B cell (primary cell): ENCODE measurements at regions not wholly inside any gene's neighbourhood (a gene's known extent, or its start where the extent isn't known, plus 50 kb on each side); places are given as distances from the start of the nearest gene placed in this dataset.
"Not testable (repeated sequence)": the region's sequence is repeated elsewhere in the genome, so short reads cannot be mapped to it uniquely, and the experiment has no call there.

Experiments
- ATAC-seq: fragments of 200-7000 bp; cut with Tn5 transposase; one replicate; pipeline ENCODE4 v1.10.0; 2021; ENCODE audit warnings: low read depth, mild to moderate bottlenecking, moderate number of reproducible peaks, moderate library complexity
- CTCF ChIA-PET: fragments of 350-600 bp; sonication (Branson Sonifier 250); formaldehyde crosslinking; loops from one replicate; lab custom pipeline; 2021; ENCODE audit warnings: antibody characterized with exemption, inconsistent platforms; lab: Charles Lee
- POLR2A ChIA-PET: fragments of 350-600 bp; sonication (Branson Sonifier 250); formaldehyde crosslinking; loops from one replicate; lab custom pipeline; 2021; ENCODE audit warnings: antibody characterized with exemption; lab: Charles Lee
- DNase-seq: peaks from one replicate; pipeline ENCODE4 v3.0.0; 2013
- H2AFZ ChIP-seq: 2 replicates; pipeline ENCODE4 v1.6.1; 2012; ENCODE audit warnings: mild to moderate bottlenecking, low read depth, low read length; ENCODE audit not compliant: insufficient read depth, poor library complexity, severe bottlenecking
- H3K27ac ChIP-seq, 2 donors: 1 replicate in 1 of 2; 2 replicates in 1 of 2; pipeline ENCODE4 v1.5.1; 2012 to 2013; ENCODE audit warnings: low read length in 2 of 2, mild to moderate bottlenecking in 2 of 2, moderate library complexity in 1 of 2
- H3K27me3 ChIP-seq, 4 experiments: fragments of 200-600 bp in 1 of 4; sonication (generic) in 1 of 4; replicated peaks in 1 of 4; 1 replicate in 2 of 4; 2 replicates in 2 of 4; pipeline versions ENCODE4 v1.6.1 to v1.7.0; 2013 to 2016; ENCODE audit warnings: low read length in 3 of 4, mild to moderate bottlenecking in 2 of 4, mixed read lengths in 1 of 4, moderate library complexity in 1 of 4; ENCODE audit not compliant: insufficient read depth in 4 of 4, control insufficient read depth in 3 of 4; ENCODE audit errors: control extremely low read depth in 1 of 4
- H3K36me3 ChIP-seq, 2 experiments: replicated peaks in 1 of 2; 1 replicate in 1 of 2; 2 replicates in 1 of 2; pipeline versions ENCODE4 v1.6.1 to v1.7.1; 2013; ENCODE audit warnings: low read length in 1 of 2; ENCODE audit not compliant: insufficient read depth in 2 of 2, control insufficient read depth in 1 of 2; ENCODE audit errors: control extremely low read depth in 1 of 2, extremely low read depth in 1 of 2
- H3K4me1 ChIP-seq, 2 donors: fragments of 200-600 bp in 1 of 2; sonication (generic) in 1 of 2; 1 replicate in 1 of 2; 2 replicates in 1 of 2; pipeline versions ENCODE4 v1.5.1 to v1.6.1; 2013 to 2017; ENCODE audit warnings: low read length in 2 of 2; ENCODE audit not compliant: control insufficient read depth in 2 of 2, insufficient read depth in 2 of 2
- H3K4me2 ChIP-seq: replicated peaks from 2 replicates; pipeline ENCODE3; 2012; ENCODE audit warnings: mild to moderate bottlenecking, low read depth, low read length; ENCODE audit not compliant: poor library complexity, severe bottlenecking
- H3K4me3 ChIP-seq, 5 experiments: fragments of 200-600 bp in 1 of 5; sonication (generic) in 1 of 5; 1 replicate in 3 of 5; 2 replicates in 2 of 5; pipeline versions ENCODE4 v1.5.1 to v1.7.0; 2011 to 2016; ENCODE audit warnings: low read length in 4 of 5, mild to moderate bottlenecking in 4 of 5, low read depth in 2 of 5, control low read depth in 1 of 5, moderate library complexity in 1 of 5; ENCODE audit not compliant: insufficient read depth in 1 of 5; ENCODE audit errors: control extremely low read depth in 1 of 5, extremely low read depth in 1 of 5
- H3K79me2 ChIP-seq: fragments of 200-600 bp; sonication (generic); one replicate; pipeline ENCODE4 v1.6.0; 2016; ENCODE audit warnings: low read length; ENCODE audit not compliant: control insufficient read depth, insufficient read depth
- H3K9ac ChIP-seq: fragments of 200-600 bp; sonication (generic); 2 replicates; pipeline ENCODE4 v1.6.1; 2017; ENCODE audit warnings: mild to moderate bottlenecking, low read length, moderate library complexity
- H3K9me3 ChIP-seq, 3 donors: one replicate each; pipeline versions ENCODE4 v1.6.1 to v1.7.1; 2013; ENCODE audit warnings: low read length in 2 of 3; ENCODE audit not compliant: control insufficient read depth in 2 of 3, insufficient read depth in 1 of 3; ENCODE audit errors: control extremely low read depth in 1 of 3
- H4K20me1 ChIP-seq: 2 replicates; pipeline ENCODE4 v1.6.0; 2012; ENCODE audit warnings: mild to moderate bottlenecking, low read length; ENCODE audit not compliant: insufficient read depth, control insufficient read depth, poor library complexity, severe bottlenecking
- H3K27ac Mint-ChIP-seq: one replicate; pipeline ENCODE4 v1.8.0; 2021; ENCODE audit warnings: mixed read lengths
- H3K27me3 Mint-ChIP-seq: one replicate; pipeline ENCODE4 v1.8.0; 2021; ENCODE audit warnings: mixed read lengths
- H3K4me1 Mint-ChIP-seq: one replicate; pipeline ENCODE4 v1.8.0; 2021; ENCODE audit warnings: mixed read lengths
- H3K4me3 Mint-ChIP-seq: one replicate; pipeline ENCODE4 v1.8.0; 2021; ENCODE audit warnings: mixed read lengths
- H3K9me3 Mint-ChIP-seq: one replicate; pipeline ENCODE4 v1.8.0; 2022; ENCODE audit warnings: mixed read lengths; ENCODE audit not compliant: insufficient read depth
- EZH2 ChIP-seq: IDR thresholded peaks from 2 replicates; pipeline ENCODE4 v1.6.1; 2012; ENCODE audit warnings: borderline replicate concordance, low read depth, mild to moderate bottlenecking, moderate library complexity, low read length; ENCODE audit not compliant: insufficient read depth, poor library complexity, severe bottlenecking
- WGBS: methylation state at CpG from one replicate; pipeline ENCODE4 v1.1.5; 2013; ENCODE audit warnings: missing lambda C conversion rate; ENCODE audit not compliant: insufficient coverage; 5-methylcytosine and 5-hydroxymethylcytosine counted together
- intact Hi-C: fragments of 100-400 bp; cut with micrococcal nuclease; formaldehyde crosslinking; loops from one replicate; pipeline ENCODE4 v1.10.0; 2022
- TF ChIP-seq, protein P1 (sequence below): fragments of 200-600 bp; IDR thresholded peaks from one replicate; pipeline ENCODE4 v1.8.0; 2022; ENCODE audit warnings: antibody characterized with exemption, mild to moderate bottlenecking

DNA sequence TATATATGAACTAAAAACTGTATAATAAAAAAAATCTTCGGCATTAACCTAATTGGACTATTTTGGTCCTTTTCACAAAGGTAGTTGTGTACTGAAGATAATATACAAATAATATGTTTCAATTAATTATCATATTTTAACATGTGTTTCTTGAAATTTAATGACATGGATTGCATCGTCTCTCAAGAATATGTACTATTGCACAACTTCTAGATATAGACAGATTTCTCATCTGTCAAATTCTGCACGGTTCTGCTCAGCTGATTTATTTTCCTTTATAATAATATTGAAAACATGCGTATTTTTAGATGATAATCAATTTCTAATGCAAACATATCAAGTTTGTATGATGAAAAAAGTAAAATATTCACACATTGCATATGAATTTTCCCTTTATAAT lies 498.7 kb upstream of the PABPC4L start:
- no peaks in the 10 kb centered on the region for H3K79me2 ChIP-seq
- ATAC-seq: no peak
- H3K27me3 ChIP-seq: no peaks in the 10 kb centered on the region
- H3K4me1 ChIP-seq: no peaks in the 10 kb centered on the region
- DNase-seq: no peak
- no peaks in the 10 kb centered on the region for H3K9me3 ChIP-seq
- no peak overlapping the region for H3K27ac ChIP-seq
- no peak overlapping the region for H3K9ac ChIP-seq
- intact Hi-C loops: no loop called here
- no peak overlapping the region for H3K4me2 ChIP-seq
- H3K36me3 ChIP-seq: no peaks in the 10 kb centered on the region
- H2AFZ ChIP-seq: no peak overlapping the region
- no CpG with 5 or more reads among the region's 4 CpGs for WGBS
- H3K27ac Mint-ChIP-seq: no peak overlapping the region
- no peaks in the 10 kb centered on the region for H3K4me1 Mint-ChIP-seq
- TF ChIP-seq, protein P1, sequence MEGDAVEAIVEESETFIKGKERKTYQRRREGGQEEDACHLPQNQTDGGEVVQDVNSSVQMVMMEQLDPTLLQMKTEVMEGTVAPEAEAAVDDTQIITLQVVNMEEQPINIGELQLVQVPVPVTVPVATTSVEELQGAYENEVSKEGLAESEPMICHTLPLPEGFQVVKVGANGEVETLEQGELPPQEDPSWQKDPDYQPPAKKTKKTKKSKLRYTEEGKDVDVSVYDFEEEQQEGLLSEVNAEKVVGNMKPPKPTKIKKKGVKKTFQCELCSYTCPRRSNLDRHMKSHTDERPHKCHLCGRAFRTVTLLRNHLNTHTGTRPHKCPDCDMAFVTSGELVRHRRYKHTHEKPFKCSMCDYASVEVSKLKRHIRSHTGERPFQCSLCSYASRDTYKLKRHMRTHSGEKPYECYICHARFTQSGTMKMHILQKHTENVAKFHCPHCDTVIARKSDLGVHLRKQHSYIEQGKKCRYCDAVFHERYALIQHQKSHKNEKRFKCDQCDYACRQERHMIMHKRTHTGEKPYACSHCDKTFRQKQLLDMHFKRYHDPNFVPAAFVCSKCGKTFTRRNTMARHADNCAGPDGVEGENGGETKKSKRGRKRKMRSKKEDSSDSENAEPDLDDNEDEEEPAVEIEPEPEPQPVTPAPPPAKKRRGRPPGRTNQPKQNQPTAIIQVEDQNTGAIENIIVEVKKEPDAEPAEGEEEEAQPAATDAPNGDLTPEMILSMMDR: no peak
- no peak for TF ChIP-seq EZH2
- no peaks in the 10 kb centered on the region for H4K20me1 ChIP-seq
- H3K9me3 Mint-ChIP-seq: peaks cover 6% of the 10 kb centered on the region
- POLR2A ChIA-PET: no interaction called here
- no peak overlapping the region for H3K4me3 Mint-ChIP-seq
- no peak overlapping the region for H3K4me3 ChIP-seq
- H3K27me3 Mint-ChIP-seq: no peaks in the 10 kb centered on the region
- CTCF ChIA-PET: no interaction called here

DNA sequence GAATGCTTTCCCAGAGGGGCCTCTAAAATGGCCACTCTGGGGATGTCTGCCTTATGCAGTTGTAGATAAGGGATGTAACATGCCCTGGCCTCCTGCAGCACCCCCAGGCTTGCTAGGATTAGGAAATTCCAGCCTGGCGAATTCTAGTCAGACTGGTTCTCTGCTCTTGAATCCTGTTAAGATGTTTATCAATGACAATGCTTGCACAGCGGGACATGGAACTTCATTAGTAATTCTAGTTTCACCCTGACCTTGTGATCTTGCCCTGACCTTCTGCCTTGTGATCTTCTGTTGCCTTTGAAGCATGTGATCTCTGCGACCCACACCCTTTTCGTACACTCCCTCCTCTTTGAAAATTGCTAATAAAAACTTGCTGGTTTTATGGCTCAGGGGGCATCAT lies 497.2 kb upstream of the PABPC4L start:
- H3K9me3 Mint-ChIP-seq, POLR2A ChIA-PET, H3K27ac ChIP-seq, H3K4me3 ChIP-seq, H3K4me1 ChIP-seq, H3K27me3 Mint-ChIP-seq, H3K9me3 ChIP-seq, H3K9ac ChIP-seq, H3K36me3 ChIP-seq, CTCF ChIA-PET, H4K20me1 ChIP-seq, DNase-seq, H3K4me3 Mint-ChIP-seq, H3K27me3 ChIP-seq, ATAC-seq, H3K27ac Mint-ChIP-seq, H3K4me1 Mint-ChIP-seq, intact Hi-C loops, H2AFZ ChIP-seq, H3K4me2 ChIP-seq, H3K79me2 ChIP-seq: not testable (repeated sequence)
- WGBS: 78% methylated on average over 4 of the region's 4 CpGs
